ENCODE measurements at regions not wholly inside any gene's neighbourhood (a gene's known extent, or its start where the extent isn't known, plus 50 kb on each side); places are given as distances from the start of the nearest gene placed in this dataset.

GRCh38 chr13:79660361-79660760, 179.4 kb downstream of the NDFIP2 start (continued):
- TF ChIP-seq POLR2AphosphoS2 (IDR thresholded peaks at IDR 0.05; ENCODE audit: low read depth, low read length) (no peak), NKRF (conservative IDR thresholded peaks at IDR 0.05) (no peak), E2F4 (IDR thresholded peaks at IDR 0.05; ENCODE audit: low read depth, low read length) (no peak), CEBPZ (IDR thresholded peaks at IDR 0.05; ENCODE audit: low read depth, low read length) (no peak), HCFC1 (IDR thresholded peaks at IDR 0.05; ENCODE audit: low read length) (no peak), YBX1 (IDR thresholded peaks at IDR 0.05) (no peak), GABPA (IDR thresholded peaks at IDR 0.05; ENCODE audit: low read depth) (no peak), CEBPB (IDR thresholded peaks at IDR 0.05; ENCODE audit: borderline replicate concordance in 1 of 2, low read depth in 2 of 2, low read length in 2 of 2) (no peak), PKNOX1 (IDR thresholded peaks at IDR 0.05) (no peak), PML (IDR thresholded peaks at IDR 0.05; ENCODE audit: low read length) (no peak), TAF1 (IDR thresholded peaks at IDR 0.05; ENCODE audit: borderline replicate concordance, low read depth, low read length) (no peak), NFIC (IDR thresholded peaks at IDR 0.05; ENCODE audit: low read depth, low read length) (no peak), SMAD5 (IDR thresholded peaks at IDR 0.05; ENCODE audit: low read depth) (no peak), HSF1 (IDR thresholded peaks at IDR 0.05; ENCODE audit: low read depth, low read length) (no peak), ZBTB40 (IDR thresholded peaks at IDR 0.05; ENCODE audit: borderline replicate concordance) (no peak), SREBF1 (IDR thresholded peaks at IDR 0.05; ENCODE audit: low read length) (no peak), MXI1 (IDR thresholded peaks at IDR 0.05; ENCODE audit: low read depth, low read length) (no peak), ZSCAN29 (IDR thresholded peaks at IDR 0.05) (0 out of 2 replicates have a peak, but pooled peaks have one; percentile 31)

Data from GM12878 (cell line).